GM18868 (cell line): ENCODE measurements at regions not wholly inside any gene's neighbourhood (a gene's known extent, or its start where the extent isn't known, plus 50 kb on each side); places are given as distances from the start of the nearest gene placed in this dataset.
"Not testable (repeated sequence)": the region's sequence is repeated elsewhere in the genome, so short reads cannot be mapped to it uniquely, and the experiment has no call there.

Experiments
- ATAC-seq: cut with Tn5 transposase; IDR thresholded peaks from one replicate; pipeline ENCODE4 v1.9.1; 2021; ENCODE audit warnings: mild to moderate bottlenecking, moderate library complexity; ENCODE audit not compliant: unreplicated experiment

- no peak for ATAC-seq
These were observed 1575.8 kb downstream of the STIM2 start for GRCh38 chr4:28436191-28437080.

GRCh38 chr4:28443371-28443770, 1582.7 kb downstream of the STIM2 start:
- no peak for ATAC-seq

- ATAC-seq, result no peak
These were observed 1583.3 kb downstream of the STIM2 start for GRCh38 chr4:28443801-28444412.

- ATAC-seq, result no peak
These were observed 1584.3 kb downstream of the STIM2 start for GRCh38 chr4:28444886-28445496.

GRCh38 chr4:28449085-28449484, 1588.4 kb downstream of the STIM2 start:
- no peak for ATAC-seq

- no peak for ATAC-seq
These were observed 1590.7 kb downstream of the STIM2 start for GRCh38 chr4:28451346-28451745.

GRCh38 chr4:28462766-28463700, 1602.4 kb downstream of the STIM2 start:
- no peak for ATAC-seq

- no peak for ATAC-seq
These were observed 1604.2 kb downstream of the STIM2 start for GRCh38 chr4:28464823-28465222.

- ATAC-seq, result not testable (repeated sequence)
These were observed 1606.2 kb downstream of the STIM2 start for GRCh38 chr4:28466886-28467285.

GRCh38 chr4:28469387-28469786, 1608.7 kb downstream of the STIM2 start:
- ATAC-seq, result no peak

GRCh38 chr4:28469886-28470285, 1609.2 kb downstream of the STIM2 start:
- no peak for ATAC-seq

GRCh38 chr4:28475381-28475780, 1614.7 kb downstream of the STIM2 start:
- ATAC-seq, result no peak

- ATAC-seq, result no peak
These were observed 1619.0 kb downstream of the STIM2 start for GRCh38 chr4:28479666-28480065.

GRCh38 chr4:28481565-28481964, 1620.9 kb downstream of the STIM2 start:
- ATAC-seq, result no peak

- no peak for ATAC-seq
These were observed 1622.1 kb downstream of the STIM2 start for GRCh38 chr4:28482580-28483270.

GRCh38 chr4:28488021-28488420, 1627.4 kb downstream of the STIM2 start:
- no peak for ATAC-seq

GRCh38 chr4:28490669-28491068, 1630.0 kb downstream of the STIM2 start:
- no peak for ATAC-seq

- no peak for ATAC-seq
These were observed 1644.4 kb downstream of the STIM2 start for GRCh38 chr4:28505064-28505463.

- ATAC-seq, result no peak
These were observed 1648.0 kb downstream of the STIM2 start for GRCh38 chr4:28508636-28509035.

- not testable (repeated sequence) for ATAC-seq
These were observed 1654.1 kb downstream of the STIM2 start for GRCh38 chr4:28514766-28515165.
